ENCODE measurements at regions not wholly inside any gene's neighbourhood (a gene's known extent, or its start where the extent isn't known, plus 50 kb on each side); places are given as distances from the start of the nearest gene placed in this dataset.
A peak's percentile ranks its signal among the peaks of the same experiment; 100 is the strongest.

GRCh38 chr5:120767178-120767820 lies 303.2 kb downstream of the PRR16 start:
- DNase-seq (ENCODE audit: low read depth), result no peak
- H3K4me3 ChIP-seq (ENCODE audit: low read depth, low read length), result no peak overlapping the region
- TF ChIP-seq CTCF (conservative IDR thresholded peaks at IDR 0.05; ENCODE audit: low read depth, low read length), result no peak

DNA sequence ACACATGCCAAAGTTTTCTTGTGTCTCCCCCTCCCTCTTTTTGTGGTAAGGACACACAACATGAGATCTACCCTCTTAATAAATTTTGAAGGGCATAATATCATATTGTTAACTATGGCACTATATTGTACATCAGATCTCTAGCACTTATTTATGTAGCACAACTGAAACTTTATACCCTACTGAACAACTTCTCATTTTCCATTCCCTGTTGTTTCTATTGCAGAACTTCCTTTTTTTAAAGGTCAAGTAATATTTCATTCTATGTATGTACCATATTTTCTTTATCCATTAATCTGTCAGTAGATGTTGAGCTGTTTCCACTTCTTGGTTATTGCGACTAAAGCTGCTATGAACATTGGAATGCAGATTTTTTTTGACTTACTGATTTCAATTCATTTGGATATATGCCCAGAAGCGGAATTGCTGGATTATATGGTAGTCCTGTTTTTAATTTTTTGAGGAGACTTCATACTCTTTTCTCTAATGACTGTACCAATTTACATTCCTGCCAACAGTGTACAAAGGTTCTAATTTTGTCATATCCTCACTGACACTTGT lies 305.3 kb downstream of the PRR16 start:
- TF ChIP-seq CTCF (conservative IDR thresholded peaks at IDR 0.05; ENCODE audit: low read depth, low read length), result no peak
- no peak overlapping the region for H3K4me3 ChIP-seq (ENCODE audit: low read depth, low read length)
- DNase-seq (ENCODE audit: low read depth), result no peak

DNA sequence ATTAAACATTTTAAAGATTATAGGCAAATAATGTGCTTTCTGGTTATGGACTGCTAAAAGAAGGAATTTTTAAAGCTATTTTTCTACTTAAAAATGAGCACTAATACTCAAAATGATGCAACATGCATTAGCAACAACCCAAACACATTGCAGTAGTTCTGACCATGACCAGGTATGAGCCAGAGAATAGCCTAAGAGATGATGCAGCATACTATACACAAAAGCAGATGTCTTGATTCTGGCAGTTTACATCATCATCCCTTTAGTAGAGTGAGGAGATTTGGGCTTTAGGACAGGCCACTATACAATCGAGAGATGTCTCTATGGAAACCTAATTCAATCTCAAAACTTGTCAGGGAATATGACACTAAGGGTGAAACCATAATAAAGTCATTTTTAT lies 307.1 kb downstream of the PRR16 start:
- no peak for TF ChIP-seq CTCF (conservative IDR thresholded peaks at IDR 0.05; ENCODE audit: low read depth, low read length)
- DNase-seq (ENCODE audit: low read depth), result no peak
- no peak overlapping the region for H3K4me3 ChIP-seq (ENCODE audit: low read depth, low read length)

DNA sequence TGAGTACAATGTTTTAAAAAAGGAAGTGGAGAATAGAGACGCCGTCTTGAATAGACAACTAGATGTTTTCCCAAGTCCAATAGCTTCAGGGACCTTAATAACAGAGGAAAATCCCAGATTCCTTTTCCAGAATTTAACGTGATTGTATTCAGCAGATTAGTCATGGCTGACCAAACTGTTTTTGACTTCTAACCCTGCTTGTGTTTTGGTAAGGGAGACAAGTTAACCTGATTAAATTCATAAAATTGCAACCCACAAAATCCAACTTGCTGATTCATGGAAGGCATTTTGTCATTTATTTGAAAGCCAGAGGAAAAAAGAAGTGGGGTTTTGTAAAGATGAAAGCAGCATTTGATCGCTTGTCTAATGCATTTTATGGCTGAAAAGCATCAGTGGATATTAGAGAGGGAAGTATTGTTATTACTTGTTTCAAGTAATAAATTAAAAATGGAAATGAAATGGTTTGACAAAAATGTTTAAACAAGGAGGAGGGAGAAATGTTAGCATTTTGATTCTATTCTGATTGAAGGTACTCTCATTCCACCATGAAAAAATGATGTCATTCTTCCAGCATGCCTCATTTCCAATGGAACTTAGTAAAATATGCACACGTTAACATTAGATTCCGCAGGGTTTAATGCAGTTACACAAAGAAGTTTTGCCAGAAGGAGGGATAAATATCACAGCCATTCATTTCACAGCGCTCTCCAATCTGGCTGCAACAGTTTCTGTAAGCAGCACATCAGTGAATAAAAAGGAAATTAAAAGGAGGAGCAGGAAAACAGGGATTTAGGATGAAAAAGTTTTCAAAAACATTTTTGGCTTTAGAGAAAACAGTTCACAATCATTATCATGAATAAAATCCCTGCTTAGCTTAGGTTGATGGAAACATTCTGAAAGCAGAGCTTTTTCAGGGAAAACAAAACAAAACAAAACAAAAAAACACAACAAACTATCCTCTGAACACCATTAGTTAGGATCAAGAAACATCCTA lies 314.7 kb downstream of the PRR16 start:
- DNase-seq (ENCODE audit: low read depth), result peak; percentile 22
- TF ChIP-seq CTCF (conservative IDR thresholded peaks at IDR 0.05; ENCODE audit: low read depth, low read length), result no peak
- no peak overlapping the region for H3K4me3 ChIP-seq (ENCODE audit: low read depth, low read length)

GRCh38 chr5:120779674-120780073 lies 315.6 kb downstream of the PRR16 start:
- no peak overlapping the region for H3K4me3 ChIP-seq (ENCODE audit: low read depth, low read length)
- no peak for TF ChIP-seq CTCF (conservative IDR thresholded peaks at IDR 0.05; ENCODE audit: low read depth, low read length)
- DNase-seq (ENCODE audit: low read depth), result no peak

DNA sequence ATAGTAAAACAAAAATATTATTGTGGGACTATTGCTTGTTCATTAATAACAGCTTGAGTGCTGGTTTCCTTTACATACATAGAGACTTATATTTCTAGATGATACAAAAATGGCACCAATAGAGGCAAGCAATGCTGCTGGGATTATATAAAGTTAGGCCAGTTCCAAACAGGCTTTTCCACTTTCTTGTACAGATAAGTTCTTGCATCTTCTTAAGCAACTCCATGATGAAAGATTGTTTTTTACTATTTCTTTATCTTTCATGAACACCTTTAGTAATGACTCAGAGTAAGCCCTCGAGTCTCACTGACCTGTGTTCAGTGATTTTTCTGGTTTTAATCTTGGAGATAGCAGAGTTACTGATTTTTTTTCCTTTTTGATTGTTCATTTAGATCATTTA lies 324.4 kb downstream of the PRR16 start:
- H3K4me3 ChIP-seq (ENCODE audit: low read depth, low read length), result no peak overlapping the region
- DNase-seq (ENCODE audit: low read depth), result no peak
- no peak for TF ChIP-seq CTCF (conservative IDR thresholded peaks at IDR 0.05; ENCODE audit: low read depth, low read length)
